GM13977 (cell line): ENCODE measurements at regions not wholly inside any gene's neighbourhood (a gene's known extent, or its start where the extent isn't known, plus 50 kb on each side); places are given as distances from the start of the nearest gene placed in this dataset.

Source experiments
- DNase-seq: peaks from one replicate; pipeline ENCODE4 v3.0.0; 2012; ENCODE audit warnings: low spot score
- in situ Hi-C: fragments of 300-500 bp; cut with MboI; formaldehyde crosslinking; loops from one replicate; pipeline ENCODE4 v1.12.0; 2022; ENCODE audit warnings: low sequenced_read_pairs, low pct_unique_long_range_greater_than_20kb, mixed read lengths, inconsistent platforms; ENCODE audit not compliant: unreplicated experiment
- TF ChIP-seq, protein P1 (sequence below): IDR thresholded peaks from 2 replicates; pipeline ENCODE4 v1.5.1; 2012; ENCODE audit warnings: mild to moderate bottlenecking, control low read depth; ENCODE audit not compliant: insufficient read depth; ENCODE audit errors: extremely low read depth, missing control alignments

DNA sequence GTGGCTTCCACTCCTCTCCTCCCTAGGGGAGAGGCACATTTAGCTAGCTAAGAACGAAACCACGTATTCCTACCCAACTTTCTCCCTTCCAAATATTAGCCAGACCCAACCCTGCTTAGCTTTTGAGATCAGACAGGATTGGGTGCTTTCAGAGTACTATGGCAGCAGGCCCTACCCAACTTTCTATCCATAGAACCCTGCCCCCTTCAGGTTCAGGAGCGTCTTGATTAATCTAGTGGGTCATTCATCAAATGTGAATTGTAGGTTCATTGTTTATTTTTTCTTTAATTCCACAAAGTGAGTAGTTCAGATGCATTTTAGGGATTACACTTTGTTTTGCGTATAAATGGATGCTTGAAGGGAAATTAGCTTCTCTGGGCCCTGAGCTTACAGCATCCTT, 188.3 kb downstream of the MIB1 start:
- DNase-seq = no peak
- TF ChIP-seq, protein P1, sequence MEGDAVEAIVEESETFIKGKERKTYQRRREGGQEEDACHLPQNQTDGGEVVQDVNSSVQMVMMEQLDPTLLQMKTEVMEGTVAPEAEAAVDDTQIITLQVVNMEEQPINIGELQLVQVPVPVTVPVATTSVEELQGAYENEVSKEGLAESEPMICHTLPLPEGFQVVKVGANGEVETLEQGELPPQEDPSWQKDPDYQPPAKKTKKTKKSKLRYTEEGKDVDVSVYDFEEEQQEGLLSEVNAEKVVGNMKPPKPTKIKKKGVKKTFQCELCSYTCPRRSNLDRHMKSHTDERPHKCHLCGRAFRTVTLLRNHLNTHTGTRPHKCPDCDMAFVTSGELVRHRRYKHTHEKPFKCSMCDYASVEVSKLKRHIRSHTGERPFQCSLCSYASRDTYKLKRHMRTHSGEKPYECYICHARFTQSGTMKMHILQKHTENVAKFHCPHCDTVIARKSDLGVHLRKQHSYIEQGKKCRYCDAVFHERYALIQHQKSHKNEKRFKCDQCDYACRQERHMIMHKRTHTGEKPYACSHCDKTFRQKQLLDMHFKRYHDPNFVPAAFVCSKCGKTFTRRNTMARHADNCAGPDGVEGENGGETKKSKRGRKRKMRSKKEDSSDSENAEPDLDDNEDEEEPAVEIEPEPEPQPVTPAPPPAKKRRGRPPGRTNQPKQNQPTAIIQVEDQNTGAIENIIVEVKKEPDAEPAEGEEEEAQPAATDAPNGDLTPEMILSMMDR = no peak
- in situ Hi-C loops = no loop called here

DNA sequence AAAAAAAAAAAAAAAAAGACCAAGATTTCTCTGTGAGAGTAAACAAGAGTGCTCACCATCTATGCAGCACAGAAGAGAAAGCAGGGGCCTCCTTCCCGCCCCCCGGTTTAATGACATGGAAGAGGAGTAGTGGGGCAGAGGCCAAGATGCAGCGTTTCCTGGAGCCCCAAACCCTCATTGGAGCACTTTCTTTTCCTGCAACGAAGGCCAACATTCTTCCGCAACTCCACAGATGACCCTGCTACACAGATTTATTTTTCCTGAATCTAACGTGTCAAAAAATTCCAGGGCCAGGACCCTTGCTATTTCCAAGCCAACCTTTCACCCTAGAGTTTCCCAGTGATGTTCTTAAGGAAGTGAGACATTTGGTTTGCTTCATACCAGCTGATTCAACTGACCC, 189.6 kb downstream of the MIB1 start:
- in situ Hi-C loops = no loop called here
- TF ChIP-seq, protein P1 = no peak
- no peak for DNase-seq

DNA sequence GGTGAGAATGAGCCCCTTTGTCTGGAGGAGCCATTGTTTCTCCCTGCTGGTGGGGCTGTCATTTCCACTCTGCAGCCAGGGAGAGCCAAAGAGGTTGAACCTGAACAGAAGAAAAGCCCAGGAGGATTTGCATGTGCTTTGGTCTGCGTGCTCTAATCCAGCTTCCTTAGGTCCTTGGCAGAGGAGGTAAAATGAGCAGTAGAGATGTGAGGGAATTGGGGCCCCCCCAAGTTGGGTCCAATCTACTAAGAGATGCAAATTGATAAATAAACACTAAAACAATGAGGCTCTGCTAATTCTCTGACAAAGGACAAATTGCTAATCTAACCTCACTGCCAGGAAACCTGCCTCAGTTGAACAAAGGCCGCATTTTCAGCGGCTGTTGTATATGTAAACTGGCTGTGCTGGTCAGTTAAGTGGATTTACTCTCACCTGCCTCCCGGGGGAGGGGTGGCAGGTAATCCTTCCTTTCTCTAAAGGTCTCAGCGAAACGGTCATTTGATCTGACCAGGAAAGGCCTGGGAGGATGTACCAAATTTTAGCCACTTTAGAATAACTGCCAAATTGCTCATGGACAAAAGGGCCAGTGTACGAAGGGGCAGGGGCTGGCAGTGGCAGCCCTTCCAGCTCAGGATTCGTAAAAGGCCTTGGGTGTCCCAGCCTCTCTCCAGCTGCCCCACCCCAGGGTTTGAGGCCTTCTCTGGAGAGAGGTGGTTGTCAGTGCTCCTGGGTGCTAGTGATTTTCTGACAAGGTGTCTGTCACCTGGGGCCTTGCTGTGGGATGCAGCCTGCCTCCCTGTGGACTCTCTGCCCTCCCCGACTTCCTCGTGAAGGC, 193.6 kb downstream of the MIB1 start:
- no peak for DNase-seq
- TF ChIP-seq, protein P1 = no peak
- in situ Hi-C loops = no loop called here

DNA sequence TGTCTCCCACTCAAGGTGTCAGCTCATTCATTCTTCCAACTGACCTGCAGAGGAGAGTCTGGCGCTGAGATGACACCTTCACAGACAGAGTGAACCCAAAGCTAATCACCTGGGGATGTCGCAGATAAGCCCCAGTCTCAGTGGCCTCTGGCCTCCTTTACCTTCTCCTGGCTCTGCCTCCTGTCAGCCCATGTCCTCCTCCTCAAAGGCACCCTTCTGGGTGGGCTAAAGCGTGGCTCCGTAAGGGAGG, 194.1 kb downstream of the MIB1 start:
- in situ Hi-C loops = no loop called here
- DNase-seq = no peak
- TF ChIP-seq, protein P1 = no peak

DNA sequence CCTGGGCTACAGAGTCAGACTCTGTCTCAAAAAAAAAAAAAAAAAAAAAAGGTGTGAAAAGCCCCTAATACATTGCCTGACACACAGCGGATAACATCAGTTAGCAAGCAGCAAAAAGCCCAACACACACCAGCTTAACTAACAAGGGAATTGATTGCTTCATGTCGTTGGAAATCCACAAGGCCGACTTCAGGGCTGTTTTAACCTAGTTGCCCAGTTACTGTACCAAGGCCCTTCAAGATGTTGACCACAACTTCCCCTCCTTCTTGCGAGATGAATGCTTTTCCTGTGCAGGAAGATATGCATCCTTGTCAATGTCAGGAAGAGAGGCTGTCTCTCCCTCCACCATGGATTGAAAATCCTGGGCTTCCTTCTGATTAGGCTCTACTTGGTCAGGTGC, 202.9 kb downstream of the MIB1 start:
- in situ Hi-C loops = no loop called here
- no peak for DNase-seq

DNA sequence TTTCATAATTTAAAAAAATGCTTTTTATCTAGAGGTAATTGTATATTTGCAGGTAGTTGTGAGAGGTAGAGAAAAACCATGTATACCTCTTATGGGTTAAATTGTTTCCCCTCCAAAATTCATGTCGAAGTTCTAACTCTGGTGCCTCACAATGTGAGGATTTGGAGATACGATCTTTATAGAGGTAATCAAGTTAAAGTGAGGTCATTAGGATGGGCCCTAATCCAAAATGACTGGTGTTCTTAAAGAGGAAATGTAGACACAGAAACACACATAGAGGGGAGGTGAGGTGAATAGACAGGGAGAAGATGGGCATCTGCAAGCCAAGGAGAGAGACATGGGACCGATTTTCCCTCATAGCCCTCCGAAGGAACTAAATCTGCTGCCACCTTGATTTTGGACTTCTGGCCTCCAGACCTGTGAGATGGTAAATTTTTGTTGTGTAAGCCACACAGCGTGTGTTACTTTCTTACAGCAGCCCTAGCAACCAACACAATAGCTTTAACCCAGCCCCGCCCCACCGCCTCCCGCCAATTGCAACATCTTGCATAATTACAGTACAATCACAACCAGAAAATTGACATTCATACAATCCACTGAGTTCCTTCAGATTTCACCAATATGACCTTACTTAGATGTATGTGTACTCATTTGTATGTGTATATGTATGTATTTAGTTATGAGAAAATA, 208.9 kb downstream of the MIB1 start:
- in situ Hi-C loops = no loop called here
- TF ChIP-seq, protein P1 = no peak
- DNase-seq = no peak

More for the DNA sequence above, 202.9 kb downstream of the MIB1 start:
- TF ChIP-seq, protein P1 = no peak
